ENCODE measurements at regions not wholly inside any gene's neighbourhood (a gene's known extent, or its start where the extent isn't known, plus 50 kb on each side); places are given as distances from the start of the nearest gene placed in this dataset.

GRCh38 chr2:145408980-145409379 is 889.1 kb upstream of the ZEB2 start (continued):
- TF ChIP-seq TCF7L2 (IDR thresholded peaks at IDR 0.05; ENCODE audit: borderline replicate concordance, low read depth, low read length), result no peak
- TF ChIP-seq ZNF626 (tag by site-specific recombination; IDR thresholded peaks at IDR 0.05), result no peak
- no peak for TF ChIP-seq ZNF514 (tag by site-specific recombination; IDR thresholded peaks at IDR 0.05)
- no peak for TF ChIP-seq SCRT2 (tag by site-specific recombination; IDR thresholded peaks at IDR 0.05)
- no peak for TF ChIP-seq ZNF837 (tag by site-specific recombination; IDR thresholded peaks at IDR 0.05)
- TF ChIP-seq ZNF211 (tag by site-specific recombination; IDR thresholded peaks at IDR 0.05; ENCODE audit: low read depth), result no peak
- no peak for TF ChIP-seq ZNF692 (tag by site-specific recombination; IDR thresholded peaks at IDR 0.05)
- TF ChIP-seq BCL11A (tag by site-specific recombination; IDR thresholded peaks at IDR 0.05; ENCODE audit: low read depth), result no peak
- TF ChIP-seq ZNF660 (tag by site-specific recombination; IDR thresholded peaks at IDR 0.05), result no peak

- ChIA-PET CTCF (no interaction called here), POLR2A (no interaction called here)
- Histone ChIP-seq H3K9me3 (ENCODE audit: control insufficient read depth, insufficient read depth, low read depth, low read length) (no peaks in the 10 kb centered on the region), H3K4me1 (ENCODE audit: control insufficient read depth, insufficient read depth, low read length) (no peaks in the 10 kb centered on the region), H3K4me3 (ENCODE audit: low read depth, low read length) (no peak overlapping the region), H3K36me3 (ENCODE audit: control insufficient read depth in 2 of 2, insufficient read depth in 1 of 2, low read length in 2 of 2) (no peaks in the 10 kb centered on the region), H3K27ac (ENCODE audit: extremely low read depth, low read depth, low read length) (no peak overlapping the region)
- TF ChIP-seq PRDM6 (tag by site-specific recombination; IDR thresholded peaks at IDR 0.05) (no peak), GLI2 (tag by site-specific recombination; IDR thresholded peaks at IDR 0.05; ENCODE audit: borderline replicate concordance, low read depth) (no peak), ZNF791 (tag by site-specific recombination; IDR thresholded peaks at IDR 0.05) (no peak), SALL2 (tag by site-specific recombination; IDR thresholded peaks at IDR 0.05; ENCODE audit: borderline replicate concordance) (no peak), BCL11A (tag by site-specific recombination; IDR thresholded peaks at IDR 0.05; ENCODE audit: low read depth) (no peak), ZNF148 (tag by site-specific recombination; IDR thresholded peaks at IDR 0.05; ENCODE audit: borderline replicate concordance) (no peak), MZF1 (tag by site-specific recombination; IDR thresholded peaks at IDR 0.05; ENCODE audit: borderline replicate concordance) (no peak), WT1 (tag by site-specific recombination; IDR thresholded peaks at IDR 0.05) (no peak), ZNF350 (tag by site-specific recombination; IDR thresholded peaks at IDR 0.05) (no peak), TSHZ1 (tag by site-specific recombination; IDR thresholded peaks at IDR 0.05; ENCODE audit: borderline replicate concordance) (no peak), TRIM28 (IDR thresholded peaks at IDR 0.05; ENCODE audit: borderline replicate concordance, low read length) (no peak), ZNF362 (tag by site-specific recombination; IDR thresholded peaks at IDR 0.05) (no peak), ZNF146 (tag by site-specific recombination; IDR thresholded peaks at IDR 0.05) (no peak), ZNF280C (tag by site-specific recombination; IDR thresholded peaks at IDR 0.05) (no peak), ATF2 (tag by site-specific recombination; IDR thresholded peaks at IDR 0.05; ENCODE audit: low read depth) (no peak)
Observed at GRCh38 chr2:145404690-145405089, 884.8 kb upstream of the ZEB2 start.

Measured in HEK293 (cell line).